IMR-90 (cell line): ENCODE measurements at regions not wholly inside any gene's neighbourhood (a gene's known extent, or its start where the extent isn't known, plus 50 kb on each side); places are given as distances from the start of the nearest gene placed in this dataset.

Experiments used
- ATAC-seq: fragments of 200-7000 bp; cut with Tn5 transposase; 2 replicates; pipeline ENCODE4 v1.9.1; 2020; ENCODE audit warnings: low read depth, mild to moderate bottlenecking, moderate library complexity
- BruUV-seq: library from RNA; stranded (reverse); fragments of 400-500 nt; replicated peaks from 2 replicates; lab custom pipeline; 2021; lab: Mats Ljungman, UMichigan
- CTCF ChIA-PET: fragments of 300-600 bp; formaldehyde crosslinking; extraction: SDS; loops from one replicate; lab custom pipeline; 2021; ENCODE audit warnings: antibody characterized with exemption; lab: Yijun Ruan, JAX
- POLR2A ChIA-PET: fragments of 300-600 bp; sonication (Branson Sonifier 250); formaldehyde crosslinking; loops from one replicate; lab custom pipeline; 2022; ENCODE audit warnings: antibody characterized with exemption; ENCODE audit not compliant: unreplicated experiment; lab: Charles Lee
- DNase-seq: peaks from one replicate; pipeline ENCODE4 v3.0.0; 2013
- H2AFZ ChIP-seq: replicated peaks from 2 replicates; pipeline ENCODE3; 2013; ENCODE audit warnings: low read length, mild to moderate bottlenecking; ENCODE audit not compliant: poor library complexity
- H2AK5ac ChIP-seq: 2 replicates; pipeline ENCODE4 v1.6.1; 2013; ENCODE audit warnings: low read depth, low read length, inconsistent platforms
- H2AK9ac ChIP-seq: replicated peaks from 2 replicates; pipeline ENCODE3; 2013; ENCODE audit warnings: mild to moderate bottlenecking, low read depth, low read length, moderate library complexity; ENCODE audit not compliant: poor library complexity
- H2BK120ac ChIP-seq: 2 replicates; pipeline ENCODE4 v1.6.1; 2013; ENCODE audit warnings: low read depth, low read length, inconsistent platforms
- H2BK15ac ChIP-seq: 3 replicates; pipeline ENCODE4 v1.6.1; 2013; ENCODE audit warnings: low read depth, low read length, inconsistent platforms
- H2BK20ac ChIP-seq: 2 replicates; pipeline ENCODE4 v1.6.1; 2013; ENCODE audit warnings: low read depth, mild to moderate bottlenecking, inconsistent platforms, low read length, moderate library complexity
- H2BK5ac ChIP-seq: 2 replicates; pipeline ENCODE4 v1.6.1; 2013; ENCODE audit warnings: mild to moderate bottlenecking, low read depth, low read length, inconsistent platforms; ENCODE audit not compliant: poor library complexity, severe bottlenecking
- H3K14ac ChIP-seq: replicated peaks from 2 replicates; pipeline ENCODE4 v1.6.1; 2013; ENCODE audit warnings: low read depth, low read length, inconsistent platforms
- H3K18ac ChIP-seq: 2 replicates; pipeline ENCODE4 v1.6.1; 2013; ENCODE audit warnings: low read depth, low read length, control low read depth
- H3K23ac ChIP-seq: 2 replicates; pipeline ENCODE4 v1.6.1; 2013; ENCODE audit warnings: low read depth, low read length, inconsistent platforms
- H3K27ac ChIP-seq: 2 replicates; pipeline ENCODE4 v1.5.1; 2013; ENCODE audit warnings: mild to moderate bottlenecking, control low read depth, low read length; ENCODE audit not compliant: insufficient read depth
- H3K27me3 ChIP-seq: 2 replicates; pipeline ENCODE4 v1.6.1; 2013; ENCODE audit warnings: low read length; ENCODE audit not compliant: control insufficient read depth, insufficient read depth
- H3K36me3 ChIP-seq: 2 replicates; pipeline ENCODE4 v1.6.1; 2013; ENCODE audit warnings: low read length, mixed read lengths; ENCODE audit not compliant: control insufficient read depth, insufficient read depth
- H3K4ac ChIP-seq: 2 replicates; pipeline ENCODE4 v1.6.1; 2013; ENCODE audit warnings: low read depth, low read length, inconsistent platforms
- H3K4me1 ChIP-seq: 2 replicates; pipeline ENCODE4 v1.6.1; 2013; ENCODE audit warnings: low read length, mixed read lengths; ENCODE audit not compliant: control insufficient read depth, insufficient read depth
- H3K4me2 ChIP-seq: 2 replicates; pipeline ENCODE4 v1.6.1; 2013; ENCODE audit warnings: low read depth, mild to moderate bottlenecking, control low read depth, low read length, moderate library complexity
- H3K4me3 ChIP-seq: 2 replicates; pipeline ENCODE4 v1.5.1; 2013; ENCODE audit warnings: low read depth, mild to moderate bottlenecking, control low read depth, low read length, moderate library complexity; ENCODE audit not compliant: insufficient read depth
- H3K56ac ChIP-seq: 2 replicates; pipeline ENCODE4 v1.6.1; 2013; ENCODE audit warnings: low read length, inconsistent platforms; ENCODE audit not compliant: insufficient read depth; ENCODE audit errors: extremely low read depth
- H3K79me1 ChIP-seq, 2 experiments: 2 replicates each; pipeline ENCODE4 v1.6.1; 2013; ENCODE audit warnings: low read length in 2 of 2, inconsistent platforms in 1 of 2, low read depth in 1 of 2
- H3K9ac ChIP-seq: 2 replicates; pipeline ENCODE4 v1.6.1; 2013; ENCODE audit warnings: low read depth, low read length, control low read depth
- H3K9me1 ChIP-seq: 2 replicates; pipeline ENCODE4 v1.6.1; 2013; ENCODE audit warnings: low read length, inconsistent platforms; ENCODE audit not compliant: insufficient read depth
- H3K9me3 ChIP-seq: 2 replicates; pipeline ENCODE4 v1.6.1; 2013; ENCODE audit warnings: low read length; ENCODE audit not compliant: control insufficient read depth, insufficient read depth
- H4K20me1 ChIP-seq: 2 replicates; pipeline ENCODE4 v1.6.1; 2013; ENCODE audit warnings: low read length, inconsistent platforms; ENCODE audit not compliant: insufficient read depth
- H4K5ac ChIP-seq: 2 replicates; pipeline ENCODE4 v1.6.1; 2013; ENCODE audit warnings: mild to moderate bottlenecking, low read depth, low read length, control low read depth
- H4K8ac ChIP-seq, 2 experiments: 2 replicates each; pipeline ENCODE4 v1.6.1; 2013; ENCODE audit warnings: low read depth in 2 of 2, low read length in 2 of 2, control low read depth in 1 of 2, inconsistent platforms in 1 of 2
- H4K91ac ChIP-seq: 2 replicates; pipeline ENCODE4 v1.6.1; 2013; ENCODE audit warnings: low read depth, low read length, inconsistent platforms; ENCODE audit not compliant: insufficient read depth
- BHLHE40 ChIP-seq: fragments of 150-350 bp; IDR thresholded peaks from 2 replicates; pipeline ENCODE4 v1.6.1; 2016; ENCODE audit warnings: mild to moderate bottlenecking, low read depth, low read length
- CEBPB ChIP-seq: IDR thresholded peaks from 2 replicates; pipeline ENCODE4 v1.6.1; 2012; ENCODE audit warnings: low read depth, low read length, improper control_type of control experiment
- MAFK ChIP-seq: IDR thresholded peaks from 2 replicates; pipeline ENCODE4 v1.6.1; 2012; ENCODE audit warnings: low read depth, low read length, improper control_type of control experiment
- MXI1 ChIP-seq: IDR thresholded peaks from 2 replicates; pipeline ENCODE4 v1.6.1; 2012; ENCODE audit warnings: low read depth, mild to moderate bottlenecking, low read length, moderate library complexity, borderline replicate concordance
- POLR2A ChIP-seq: IDR thresholded peaks from 2 replicates; pipeline ENCODE4 v1.6.1; 2012; ENCODE audit warnings: mild to moderate bottlenecking, low read depth, low read length
- RFX5 ChIP-seq: IDR thresholded peaks from 2 replicates; pipeline ENCODE4 v1.8.0; 2012; ENCODE audit warnings: low read depth, mild to moderate bottlenecking, low read length, moderate library complexity
- SMC3 ChIP-seq: fragments of 150-350 bp; IDR thresholded peaks from 2 replicates; pipeline ENCODE4 v1.6.1; 2016; ENCODE audit warnings: low read depth, mild to moderate bottlenecking, antibody characterized with exemption, low read length, moderate library complexity
- dilution Hi-C: fragments of 300-500 bp; cut with HindIII; formaldehyde crosslinking; loops from one replicate; pipeline ENCODE4 v1.14.3; 2018; ENCODE audit warnings: low sequenced_read_pairs; ENCODE audit not compliant: unreplicated experiment
- in situ Hi-C: fragments of 300-500 bp; cut with MboI; formaldehyde crosslinking; loops from 3 replicates; pipeline ENCODE4 v1.14.3; 2019; ENCODE audit warnings: low sequenced_read_pairs, inconsistent platforms, mixed read lengths
- intact Hi-C: fragments of 100-400 bp; cut with micrococcal nuclease; formaldehyde crosslinking; loops from 2 replicates; pipeline ENCODE4 v1.10.0; 2022
- TF ChIP-seq, protein P1 (sequence below): fragments of 150-350 bp; IDR thresholded peaks from 2 replicates; pipeline ENCODE4 v1.6.1; 2017; ENCODE audit warnings: mild to moderate bottlenecking, antibody characterized with exemption, low read length, low read depth
- TF ChIP-seq, protein P2 (sequence below): conservative IDR thresholded peaks from 2 replicates; pipeline ENCODE4 v1.5.1; 2012; ENCODE audit warnings: mild to moderate bottlenecking, low read depth, low read length, improper control_type of control experiment
- TF ChIP-seq, protein P3 (sequence below): fragments of 150-350 bp; IDR thresholded peaks from 2 replicates; pipeline ENCODE4 v1.6.1; 2016; ENCODE audit warnings: low read depth, mild to moderate bottlenecking, low read length, moderate library complexity, borderline replicate concordance

DNA sequence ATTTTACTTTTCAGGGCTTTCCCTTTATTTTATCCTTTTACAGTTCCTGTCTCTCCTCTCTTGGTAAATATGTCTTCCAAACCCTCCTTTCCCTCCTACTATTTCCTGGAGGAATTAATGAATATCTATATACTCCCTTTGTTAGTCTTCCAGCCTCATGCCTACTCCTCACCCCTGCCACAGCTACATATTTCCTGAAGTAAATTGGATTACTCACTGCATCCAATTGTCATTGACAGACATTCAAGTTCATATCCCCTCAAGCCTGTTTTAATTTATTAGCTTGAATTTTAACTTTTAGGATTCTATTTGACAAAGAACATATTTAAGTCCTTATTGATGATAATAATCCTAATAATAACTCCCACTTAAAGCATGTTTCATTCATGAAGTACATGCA, 314.5 kb downstream of the TMEM161B start:
- no peak overlapping the region for H3K4ac ChIP-seq
- POLR2A ChIA-PET, result no interaction called here
- no peaks in the 10 kb centered on the region for H3K36me3 ChIP-seq
- no peaks in the 10 kb centered on the region for H3K9me1 ChIP-seq
- H3K9me3 ChIP-seq, result no peaks in the 10 kb centered on the region
- H2BK120ac ChIP-seq, result no peak overlapping the region
- H3K4me3 ChIP-seq, result no peak overlapping the region
- no peak overlapping the region for H4K91ac ChIP-seq
- no peak overlapping the region for H3K27ac ChIP-seq
- DNase-seq (no peak), ATAC-seq (no peak)
- no peak overlapping the region for H2BK5ac ChIP-seq
- no peak overlapping the region for H3K18ac ChIP-seq
- H4K20me1 ChIP-seq, result no peaks in the 10 kb centered on the region
- no peaks in the 10 kb centered on the region for H3K27me3 ChIP-seq
- no peak overlapping the region for H3K9ac ChIP-seq
- no peaks in the 10 kb centered on the region for H3K4me1 ChIP-seq
- H3K56ac ChIP-seq, result no peak overlapping the region
- H4K5ac ChIP-seq, result no peak overlapping the region
- intact Hi-C loops, result no loop called here
- TF ChIP-seq, protein P1, sequence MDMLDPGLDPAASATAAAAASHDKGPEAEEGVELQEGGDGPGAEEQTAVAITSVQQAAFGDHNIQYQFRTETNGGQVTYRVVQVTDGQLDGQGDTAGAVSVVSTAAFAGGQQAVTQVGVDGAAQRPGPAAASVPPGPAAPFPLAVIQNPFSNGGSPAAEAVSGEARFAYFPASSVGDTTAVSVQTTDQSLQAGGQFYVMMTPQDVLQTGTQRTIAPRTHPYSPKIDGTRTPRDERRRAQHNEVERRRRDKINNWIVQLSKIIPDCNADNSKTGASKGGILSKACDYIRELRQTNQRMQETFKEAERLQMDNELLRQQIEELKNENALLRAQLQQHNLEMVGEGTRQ, result no peak
- TF ChIP-seq RFX5, result no peak
- TF ChIP-seq POLR2A, result no peak
- TF ChIP-seq, protein P2, sequence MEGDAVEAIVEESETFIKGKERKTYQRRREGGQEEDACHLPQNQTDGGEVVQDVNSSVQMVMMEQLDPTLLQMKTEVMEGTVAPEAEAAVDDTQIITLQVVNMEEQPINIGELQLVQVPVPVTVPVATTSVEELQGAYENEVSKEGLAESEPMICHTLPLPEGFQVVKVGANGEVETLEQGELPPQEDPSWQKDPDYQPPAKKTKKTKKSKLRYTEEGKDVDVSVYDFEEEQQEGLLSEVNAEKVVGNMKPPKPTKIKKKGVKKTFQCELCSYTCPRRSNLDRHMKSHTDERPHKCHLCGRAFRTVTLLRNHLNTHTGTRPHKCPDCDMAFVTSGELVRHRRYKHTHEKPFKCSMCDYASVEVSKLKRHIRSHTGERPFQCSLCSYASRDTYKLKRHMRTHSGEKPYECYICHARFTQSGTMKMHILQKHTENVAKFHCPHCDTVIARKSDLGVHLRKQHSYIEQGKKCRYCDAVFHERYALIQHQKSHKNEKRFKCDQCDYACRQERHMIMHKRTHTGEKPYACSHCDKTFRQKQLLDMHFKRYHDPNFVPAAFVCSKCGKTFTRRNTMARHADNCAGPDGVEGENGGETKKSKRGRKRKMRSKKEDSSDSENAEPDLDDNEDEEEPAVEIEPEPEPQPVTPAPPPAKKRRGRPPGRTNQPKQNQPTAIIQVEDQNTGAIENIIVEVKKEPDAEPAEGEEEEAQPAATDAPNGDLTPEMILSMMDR, result no peak
- no peak for TF ChIP-seq SMC3
- TF ChIP-seq MAFK, result no peak
- no peak for TF ChIP-seq MXI1
- TF ChIP-seq BHLHE40, result no peak
- TF ChIP-seq, protein P3, sequence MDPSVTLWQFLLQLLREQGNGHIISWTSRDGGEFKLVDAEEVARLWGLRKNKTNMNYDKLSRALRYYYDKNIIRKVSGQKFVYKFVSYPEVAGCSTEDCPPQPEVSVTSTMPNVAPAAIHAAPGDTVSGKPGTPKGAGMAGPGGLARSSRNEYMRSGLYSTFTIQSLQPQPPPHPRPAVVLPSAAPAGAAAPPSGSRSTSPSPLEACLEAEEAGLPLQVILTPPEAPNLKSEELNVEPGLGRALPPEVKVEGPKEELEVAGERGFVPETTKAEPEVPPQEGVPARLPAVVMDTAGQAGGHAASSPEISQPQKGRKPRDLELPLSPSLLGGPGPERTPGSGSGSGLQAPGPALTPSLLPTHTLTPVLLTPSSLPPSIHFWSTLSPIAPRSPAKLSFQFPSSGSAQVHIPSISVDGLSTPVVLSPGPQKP, result no peak
- TF ChIP-seq CEBPB, result no peak
- H2AFZ ChIP-seq, result no peak overlapping the region
- in situ Hi-C loops, result no loop called here
- H2BK15ac ChIP-seq, result no peak overlapping the region
- H2BK20ac ChIP-seq, result no peak overlapping the region
- H2AK9ac ChIP-seq, result no peak overlapping the region
- BruUV-seq, result no TSS peak
- no peak overlapping the region for H4K8ac ChIP-seq
- H3K79me1 ChIP-seq, result no peaks in the 10 kb centered on the region
- no peak overlapping the region for H3K23ac ChIP-seq
- dilution Hi-C loops, result no loop called here
- no peak overlapping the region for H3K14ac ChIP-seq
- H2AK5ac ChIP-seq, result no peak overlapping the region
- CTCF ChIA-PET, result no interaction called here
- no peak overlapping the region for H3K4me2 ChIP-seq
